Gastrocnemius medialis (tissue), 4 donors: ENCODE measurements at regions not wholly inside any gene's neighbourhood (a gene's known extent, or its start where the extent isn't known, plus 50 kb on each side); places are given as distances from the start of the nearest gene placed in this dataset.

Experiments
- POLR2A ChIP-seq, 2 donors: fragments of 450-650 bp; IDR thresholded peaks; one replicate each; pipeline ENCODE4 v1.6.1; 2017; ENCODE audit warnings: antibody characterized with exemption in 2 of 2, mild to moderate bottlenecking in 2 of 2, moderate library complexity in 2 of 2
- TF ChIP-seq, protein P1 (sequence below), 5 experiments: fragments of 450-650 bp in 3 of 5; fragments of 200-600 bp in 2 of 5; sonication (generic) in 2 of 5; IDR thresholded peaks in 4 of 5; conservative IDR thresholded peaks in 1 of 5; 1 replicate in 4 of 5; 2 replicates in 1 of 5; pipeline ENCODE4 v1.5.1; 2016 to 2019; ENCODE audit warnings: antibody characterized with exemption in 5 of 5, mild to moderate bottlenecking in 3 of 5, moderate library complexity in 3 of 5

- TF ChIP-seq, protein P1, sequence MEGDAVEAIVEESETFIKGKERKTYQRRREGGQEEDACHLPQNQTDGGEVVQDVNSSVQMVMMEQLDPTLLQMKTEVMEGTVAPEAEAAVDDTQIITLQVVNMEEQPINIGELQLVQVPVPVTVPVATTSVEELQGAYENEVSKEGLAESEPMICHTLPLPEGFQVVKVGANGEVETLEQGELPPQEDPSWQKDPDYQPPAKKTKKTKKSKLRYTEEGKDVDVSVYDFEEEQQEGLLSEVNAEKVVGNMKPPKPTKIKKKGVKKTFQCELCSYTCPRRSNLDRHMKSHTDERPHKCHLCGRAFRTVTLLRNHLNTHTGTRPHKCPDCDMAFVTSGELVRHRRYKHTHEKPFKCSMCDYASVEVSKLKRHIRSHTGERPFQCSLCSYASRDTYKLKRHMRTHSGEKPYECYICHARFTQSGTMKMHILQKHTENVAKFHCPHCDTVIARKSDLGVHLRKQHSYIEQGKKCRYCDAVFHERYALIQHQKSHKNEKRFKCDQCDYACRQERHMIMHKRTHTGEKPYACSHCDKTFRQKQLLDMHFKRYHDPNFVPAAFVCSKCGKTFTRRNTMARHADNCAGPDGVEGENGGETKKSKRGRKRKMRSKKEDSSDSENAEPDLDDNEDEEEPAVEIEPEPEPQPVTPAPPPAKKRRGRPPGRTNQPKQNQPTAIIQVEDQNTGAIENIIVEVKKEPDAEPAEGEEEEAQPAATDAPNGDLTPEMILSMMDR (IDR thresholded peaks at IDR 0.05 in 4 of 5, conservative IDR thresholded peaks at IDR 0.05 in 1 of 5) = no peak
- no peak for TF ChIP-seq POLR2A (IDR thresholded peaks at IDR 0.05)
Measured at GRCh38 chr12:67803278-67803993, 154.9 kb downstream of the DYRK2 start.
